ENCODE measurements at regions not wholly inside any gene's neighbourhood (a gene's known extent, or its start where the extent isn't known, plus 50 kb on each side); places are given as distances from the start of the nearest gene placed in this dataset.

DNA sequence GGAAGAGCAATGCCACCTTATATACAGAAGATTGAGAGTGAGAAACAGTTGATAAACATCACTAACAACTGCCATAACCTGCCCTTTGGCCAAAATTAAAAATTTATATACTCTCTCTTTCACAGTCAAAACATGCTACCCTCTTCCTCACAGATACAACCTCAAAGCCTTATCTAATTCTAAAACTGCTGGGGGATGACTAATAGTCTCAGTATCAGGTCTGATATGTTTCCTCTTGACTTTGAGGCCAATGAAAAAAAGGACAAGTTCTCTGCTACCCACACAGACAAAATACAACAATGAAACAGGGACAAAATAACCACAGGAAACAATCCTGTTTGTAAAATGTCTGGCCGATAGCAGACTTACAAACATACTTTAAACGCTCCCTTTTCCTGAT, 485.6 kb upstream of the NUDT12 start:
- Mint-ChIP-seq H3K4me3 (no peak overlapping the region), H3K36me3 (ENCODE audit: insufficient read depth in 1 of 3, low read depth in 3 of 3) (no peaks in the 10 kb centered on the region; a peak in 1 of 7 replicates), H3K9me3 (no peaks in the 10 kb centered on the region; a peak in 1 of 5 replicates), H3K27me3 (ENCODE audit: low read depth) (no peaks in the 10 kb centered on the region), H3K27ac (peak overlapping the region in 1 of 3 experiments; percentile 63; a peak in 1 of 7 replicates), H3K4me1 (peaks cover 0 to 9% of the 10 kb centered on the region in 2 experiments; a peak in 2 of 4 replicates)
- no peaks in the 10 kb centered on the region for H3K27me3 ChIP-seq (ENCODE audit: insufficient read depth, low read length)
- no peak overlapping the region for H2BK120ac ChIP-seq (ENCODE audit: low read depth, low read length, poor library complexity, severe bottlenecking)
- H2BK12ac ChIP-seq (ENCODE audit: insufficient read length, low read depth, low read length): no peak overlapping the region
- no peaks in the 10 kb centered on the region for H3K79me2 ChIP-seq (ENCODE audit: insufficient read depth, low read length)
- TF ChIP-seq, protein P1, sequence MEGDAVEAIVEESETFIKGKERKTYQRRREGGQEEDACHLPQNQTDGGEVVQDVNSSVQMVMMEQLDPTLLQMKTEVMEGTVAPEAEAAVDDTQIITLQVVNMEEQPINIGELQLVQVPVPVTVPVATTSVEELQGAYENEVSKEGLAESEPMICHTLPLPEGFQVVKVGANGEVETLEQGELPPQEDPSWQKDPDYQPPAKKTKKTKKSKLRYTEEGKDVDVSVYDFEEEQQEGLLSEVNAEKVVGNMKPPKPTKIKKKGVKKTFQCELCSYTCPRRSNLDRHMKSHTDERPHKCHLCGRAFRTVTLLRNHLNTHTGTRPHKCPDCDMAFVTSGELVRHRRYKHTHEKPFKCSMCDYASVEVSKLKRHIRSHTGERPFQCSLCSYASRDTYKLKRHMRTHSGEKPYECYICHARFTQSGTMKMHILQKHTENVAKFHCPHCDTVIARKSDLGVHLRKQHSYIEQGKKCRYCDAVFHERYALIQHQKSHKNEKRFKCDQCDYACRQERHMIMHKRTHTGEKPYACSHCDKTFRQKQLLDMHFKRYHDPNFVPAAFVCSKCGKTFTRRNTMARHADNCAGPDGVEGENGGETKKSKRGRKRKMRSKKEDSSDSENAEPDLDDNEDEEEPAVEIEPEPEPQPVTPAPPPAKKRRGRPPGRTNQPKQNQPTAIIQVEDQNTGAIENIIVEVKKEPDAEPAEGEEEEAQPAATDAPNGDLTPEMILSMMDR (conservative IDR thresholded peaks at IDR 0.05): no peak
- no CpG with 5 or more reads among the region's 2 CpGs for WGBS (ENCODE audit: extremely low coverage, insufficient read length, low lambda C conversion rate)
- no peak overlapping the region for H3K14ac ChIP-seq (ENCODE audit: insufficient read depth, low read length)
- H3K9ac ChIP-seq (ENCODE audit: extremely low read depth, insufficient read length, low read length): no peak overlapping the region
- H4K8ac ChIP-seq (replicated peaks; ENCODE audit: insufficient read length, low read depth, low read length): no peak overlapping the region
- no peak for DNase-seq
- no peak overlapping the region for H2AFZ ChIP-seq (ENCODE audit: low read length)
- no peak overlapping the region for H3K4me2 ChIP-seq (ENCODE audit: insufficient read depth, insufficient read length, low read length)
- H2AK5ac ChIP-seq (ENCODE audit: insufficient read length, low read length): no peak overlapping the region
- H4K91ac ChIP-seq (ENCODE audit: insufficient read length, low read depth, low read length): no peak overlapping the region
- no peaks in the 10 kb centered on the region for H4K20me1 ChIP-seq (ENCODE audit: control insufficient read depth, insufficient read depth, insufficient read length)
- H3T11ph ChIP-seq (ENCODE audit: low read length): no peak overlapping the region
- no peaks in the 10 kb centered on the region for H3K23me2 ChIP-seq (ENCODE audit: insufficient read length, low read depth, low read length, poor library complexity, severe bottlenecking)
- H3K27ac ChIP-seq (ENCODE audit: insufficient read length, low read depth, low read length): no peak overlapping the region
- H2BK15ac ChIP-seq (ENCODE audit: low read depth, low read length): no peak overlapping the region
- no peak overlapping the region for H2BK20ac ChIP-seq (ENCODE audit: low read depth, low read length, poor library complexity, severe bottlenecking)
- no peaks in the 10 kb centered on the region for H3K9me3 ChIP-seq (ENCODE audit: control insufficient read depth, low read depth, low read length)
- H3K79me1 ChIP-seq (ENCODE audit: insufficient read depth, low read depth, low read length, poor library complexity, severe bottlenecking): no peaks in the 10 kb centered on the region
- H3K4me1 ChIP-seq (ENCODE audit: insufficient read depth, low read length): no peaks in the 10 kb centered on the region
- no peak overlapping the region for H3K56ac ChIP-seq (ENCODE audit: insufficient read length, low read depth, low read length)
- no peak overlapping the region for H4K5ac ChIP-seq (ENCODE audit: insufficient read length, low read depth, low read length)
- no peak overlapping the region for H3K23ac ChIP-seq (ENCODE audit: insufficient read length, low read depth, low read length)
- H2BK5ac ChIP-seq (ENCODE audit: insufficient read length, low read length): no peak overlapping the region
- H3K4ac ChIP-seq (ENCODE audit: low read depth, low read length): no peak overlapping the region
- no peak overlapping the region for H3K18ac ChIP-seq (ENCODE audit: insufficient read length, low read depth, low read length)
